ENCODE measurements at regions not wholly inside any gene's neighbourhood (a gene's known extent, or its start where the extent isn't known, plus 50 kb on each side); places are given as distances from the start of the nearest gene placed in this dataset.

GRCh38 chr5:98193921-98194760 lies 579.3 kb upstream of the RGMB start (continued):
- TF ChIP-seq CTCF (IDR thresholded peaks at IDR 0.05; ENCODE audit: control extremely low read depth in 1 of 3, insufficient read depth in 1 of 3, low read depth in 1 of 3, low read length in 3 of 3) (no peak), POU5F1 (IDR thresholded peaks at IDR 0.05; ENCODE audit: low read depth, low read length) (no peak)

Measured in H1 (cell line).